ENCODE measurements at regions not wholly inside any gene's neighbourhood (a gene's known extent, or its start where the extent isn't known, plus 50 kb on each side); places are given as distances from the start of the nearest gene placed in this dataset.

DNA sequence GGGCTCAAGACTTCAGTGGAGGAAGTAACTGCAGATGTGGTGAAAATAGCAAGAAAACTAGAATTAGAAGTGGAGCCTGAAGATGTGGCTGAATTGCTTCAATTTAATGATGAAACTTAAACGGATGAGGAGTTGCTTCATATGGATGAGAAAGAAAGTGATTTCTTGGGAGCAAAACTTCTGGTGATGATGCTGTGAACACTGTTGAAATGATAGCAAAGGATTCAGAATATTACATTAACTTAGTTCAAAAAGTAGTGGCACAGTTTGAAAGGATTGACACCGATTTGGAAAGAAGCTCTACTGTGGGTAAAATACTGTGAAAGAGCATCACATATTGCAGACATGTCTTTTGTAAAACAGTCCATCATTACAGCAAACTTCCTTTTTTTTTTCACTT is 638.0 kb downstream of the NYAP2 start:
- TF ChIP-seq, protein P1, sequence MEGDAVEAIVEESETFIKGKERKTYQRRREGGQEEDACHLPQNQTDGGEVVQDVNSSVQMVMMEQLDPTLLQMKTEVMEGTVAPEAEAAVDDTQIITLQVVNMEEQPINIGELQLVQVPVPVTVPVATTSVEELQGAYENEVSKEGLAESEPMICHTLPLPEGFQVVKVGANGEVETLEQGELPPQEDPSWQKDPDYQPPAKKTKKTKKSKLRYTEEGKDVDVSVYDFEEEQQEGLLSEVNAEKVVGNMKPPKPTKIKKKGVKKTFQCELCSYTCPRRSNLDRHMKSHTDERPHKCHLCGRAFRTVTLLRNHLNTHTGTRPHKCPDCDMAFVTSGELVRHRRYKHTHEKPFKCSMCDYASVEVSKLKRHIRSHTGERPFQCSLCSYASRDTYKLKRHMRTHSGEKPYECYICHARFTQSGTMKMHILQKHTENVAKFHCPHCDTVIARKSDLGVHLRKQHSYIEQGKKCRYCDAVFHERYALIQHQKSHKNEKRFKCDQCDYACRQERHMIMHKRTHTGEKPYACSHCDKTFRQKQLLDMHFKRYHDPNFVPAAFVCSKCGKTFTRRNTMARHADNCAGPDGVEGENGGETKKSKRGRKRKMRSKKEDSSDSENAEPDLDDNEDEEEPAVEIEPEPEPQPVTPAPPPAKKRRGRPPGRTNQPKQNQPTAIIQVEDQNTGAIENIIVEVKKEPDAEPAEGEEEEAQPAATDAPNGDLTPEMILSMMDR (IDR thresholded peaks at IDR 0.05; ENCODE audit: insufficient read depth, low read depth, low read length, missing control alignments): no peak
- no peak overlapping the region for H3K4me3 ChIP-seq (ENCODE audit: low read depth, low read length)
- no peak for DNase-seq (ENCODE audit: low read depth)

- H3K4me3 ChIP-seq (ENCODE audit: low read depth, low read length): no peak overlapping the region
- DNase-seq (ENCODE audit: low read depth): no peak
- TF ChIP-seq, protein P1 (IDR thresholded peaks at IDR 0.05; ENCODE audit: insufficient read depth, low read depth, low read length, missing control alignments): no peak
Measured at GRCh38 chr2:226031647-226032501, 632.4 kb downstream of the NYAP2 start.

- DNase-seq (ENCODE audit: low read depth): no peak
- TF ChIP-seq, protein P1 (IDR thresholded peaks at IDR 0.05; ENCODE audit: insufficient read depth, low read depth, low read length, missing control alignments): no peak
- H3K4me3 ChIP-seq (ENCODE audit: low read depth, low read length): no peak overlapping the region
Measured at GRCh38 chr2:226030788-226031646, 631.5 kb downstream of the NYAP2 start.

DNA sequence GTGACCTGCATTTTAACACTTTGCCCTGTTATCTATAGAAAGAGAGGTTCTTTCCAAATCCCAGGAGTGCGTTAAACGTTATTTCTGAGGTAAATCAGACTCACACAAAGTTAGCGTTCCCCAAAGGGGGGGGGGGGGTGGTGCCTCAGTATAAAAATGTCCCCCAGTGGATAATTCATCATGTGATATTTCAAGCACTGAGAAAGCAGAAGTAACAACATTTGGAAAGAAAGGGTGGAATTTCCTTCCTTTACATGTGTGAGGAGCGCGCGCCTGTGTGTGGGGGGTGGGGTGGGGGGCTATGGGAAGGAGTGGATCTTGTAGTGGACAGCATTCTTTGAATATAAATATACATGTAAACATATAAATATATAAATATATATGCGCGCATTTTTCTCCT is 630.9 kb downstream of the NYAP2 start:
- TF ChIP-seq, protein P1 (IDR thresholded peaks at IDR 0.05; ENCODE audit: insufficient read depth, low read depth, low read length, missing control alignments): no peak
- no peak for DNase-seq (ENCODE audit: low read depth)
- no peak overlapping the region for H3K4me3 ChIP-seq (ENCODE audit: low read depth, low read length)

- TF ChIP-seq, protein P1 (IDR thresholded peaks at IDR 0.05; ENCODE audit: insufficient read depth, low read depth, low read length, missing control alignments): no peak
- H3K4me3 ChIP-seq (ENCODE audit: low read depth, low read length): no peak overlapping the region
- no peak for DNase-seq (ENCODE audit: low read depth)
Measured at GRCh38 chr2:226023946-226024345, 624.4 kb downstream of the NYAP2 start.

GRCh38 chr2:226023383-226023782 is 623.9 kb downstream of the NYAP2 start:
- TF ChIP-seq, protein P1 (IDR thresholded peaks at IDR 0.05; ENCODE audit: insufficient read depth, low read depth, low read length, missing control alignments): no peak
- no peak for DNase-seq (ENCODE audit: low read depth)
- no peak overlapping the region for H3K4me3 ChIP-seq (ENCODE audit: low read depth, low read length)
